ENCODE measurements at regions not wholly inside any gene's neighbourhood (a gene's known extent, or its start where the extent isn't known, plus 50 kb on each side); places are given as distances from the start of the nearest gene placed in this dataset.
"Not testable (repeated sequence)": the region's sequence is repeated elsewhere in the genome, so short reads cannot be mapped to it uniquely, and the experiment has no call there.

GRCh38 chr10:9028231-9028630 lies 973.7 kb downstream of the GATA3 start:
- DNase-seq (ENCODE audit: low read depth in 2 of 2): no peak

- no peak for DNase-seq (ENCODE audit: low read depth in 2 of 2)
These were observed 980.9 kb downstream of the GATA3 start for GRCh38 chr10:9035355-9035754.

- no peak for DNase-seq (ENCODE audit: low read depth in 2 of 2)
These were observed 982.3 kb downstream of the GATA3 start for GRCh38 chr10:9036711-9037204.

GRCh38 chr10:9038146-9038714 lies 983.7 kb downstream of the GATA3 start:
- DNase-seq (ENCODE audit: low read depth in 2 of 2): no peak

- DNase-seq (ENCODE audit: low read depth in 2 of 2): no peak
These were observed 989.0 kb downstream of the GATA3 start for GRCh38 chr10:9043466-9043865.

- DNase-seq (ENCODE audit: low read depth in 2 of 2): no peak
These were observed 990.8 kb downstream of the GATA3 start for GRCh38 chr10:9045311-9045710.

- no peak for DNase-seq (ENCODE audit: low read depth in 2 of 2)
These were observed 997.0 kb downstream of the GATA3 start for GRCh38 chr10:9051328-9051974.

GRCh38 chr10:9052767-9053166 lies 998.3 kb downstream of the GATA3 start:
- DNase-seq (ENCODE audit: low read depth in 2 of 2): no peak

GRCh38 chr10:9056521-9056920 lies 1002.0 kb downstream of the GATA3 start:
- no peak for DNase-seq (ENCODE audit: low read depth in 2 of 2)

GRCh38 chr10:9057293-9057692 lies 1002.8 kb downstream of the GATA3 start:
- DNase-seq (ENCODE audit: low read depth in 2 of 2): not testable (repeated sequence)

- no peak for DNase-seq (ENCODE audit: low read depth in 2 of 2)
These were observed 1005.8 kb downstream of the GATA3 start for GRCh38 chr10:9060314-9060713.

GRCh38 chr10:9061871-9062270 lies 1007.4 kb downstream of the GATA3 start:
- DNase-seq (ENCODE audit: low read depth in 2 of 2): no peak

- DNase-seq (ENCODE audit: low read depth in 2 of 2): no peak
These were observed 1011.7 kb downstream of the GATA3 start for GRCh38 chr10:9066152-9066551.

GRCh38 chr10:9068003-9068402 lies 1013.5 kb downstream of the GATA3 start:
- DNase-seq (ENCODE audit: low read depth in 2 of 2): no peak

GRCh38 chr10:9069136-9069535 lies 1014.6 kb downstream of the GATA3 start:
- no peak for DNase-seq (ENCODE audit: low read depth in 2 of 2)

- DNase-seq (ENCODE audit: low read depth in 2 of 2): no peak
These were observed 1020.9 kb downstream of the GATA3 start for GRCh38 chr10:9075420-9075819.

GRCh38 chr10:9076066-9076465 lies 1021.6 kb downstream of the GATA3 start:
- no peak for DNase-seq (ENCODE audit: low read depth in 2 of 2)

GRCh38 chr10:9081253-9081652 lies 1026.8 kb downstream of the GATA3 start:
- no peak for DNase-seq (ENCODE audit: low read depth in 2 of 2)

GRCh38 chr10:9081961-9082360 lies 1027.5 kb downstream of the GATA3 start:
- DNase-seq (ENCODE audit: low read depth in 2 of 2): no peak

- no peak for DNase-seq (ENCODE audit: low read depth in 2 of 2)
These were observed 1037.1 kb downstream of the GATA3 start for GRCh38 chr10:9091530-9092093.

GRCh38 chr10:9096288-9096687 lies 1041.8 kb downstream of the GATA3 start:
- DNase-seq (ENCODE audit: low read depth in 2 of 2): no peak

GRCh38 chr10:9097206-9097990 lies 1042.9 kb downstream of the GATA3 start:
- no peak for DNase-seq (ENCODE audit: low read depth in 2 of 2)

GRCh38 chr10:9097991-9098306 lies 1043.5 kb downstream of the GATA3 start:
- DNase-seq (ENCODE audit: low read depth in 2 of 2): no peak
